PC-9 (cell line): ENCODE measurements at regions not wholly inside any gene's neighbourhood (a gene's known extent, or its start where the extent isn't known, plus 50 kb on each side); places are given as distances from the start of the nearest gene placed in this dataset.

Experiments used
- BruUV-seq: library from RNA; stranded (reverse); fragments of 400-500 nt; replicated peaks from 2 replicates; lab custom pipeline; 2021; lab: Mats Ljungman, UMichigan
- CTCF ChIA-PET: fragments of 300-600 bp; sonication (Branson Sonifier 250); formaldehyde crosslinking; loops from one replicate; lab custom pipeline; 2022; ENCODE audit warnings: antibody characterized with exemption; lab: Charles Lee
- POLR2A ChIA-PET: fragments of 300-600 bp; sonication (Branson Sonifier 250); formaldehyde crosslinking; loops from one replicate; lab custom pipeline; 2022; ENCODE audit warnings: antibody characterized with exemption; ENCODE audit not compliant: unreplicated experiment; lab: Charles Lee
- DNase-seq, 2 experiments: peaks; one replicate each; pipeline versions ENCODE4 v3.0.0 to v3.0.0-alpha.2; 2015 to 2022; ENCODE audit warnings: mixed read lengths in 1 of 2
- H2AFZ ChIP-seq: fragments of 200-600 bp; sonication (generic); 2 replicates; pipeline ENCODE4 v1.8.1; 2017; ENCODE audit warnings: antibody characterized with exemption
- H3F3A ChIP-seq: fragments of 200-600 bp; sonication (generic); 2 replicates; pipeline ENCODE4 v1.8.1; 2017; ENCODE audit warnings: antibody characterized with exemption, mild to moderate bottlenecking, low read depth; ENCODE audit not compliant: insufficient read depth
- H3K27ac ChIP-seq: fragments of 200-600 bp; sonication (generic); 2 replicates; pipeline ENCODE4 v1.6.1; 2016; ENCODE audit warnings: mixed run types
- H3K27me3 ChIP-seq: fragments of 200-600 bp; sonication (generic); 2 replicates; pipeline ENCODE4 v1.6.1; 2016; ENCODE audit warnings: low read depth, mixed run types; ENCODE audit not compliant: insufficient read depth
- H3K36me3 ChIP-seq: fragments of 200-600 bp; sonication (generic); 2 replicates; pipeline ENCODE4 v1.6.1; 2016; ENCODE audit warnings: low read depth, mixed run types
- H3K4me1 ChIP-seq: fragments of 200-600 bp; sonication (generic); replicated peaks from 2 replicates; pipeline ENCODE4 v1.6.1; 2016; ENCODE audit warnings: mixed run types; ENCODE audit not compliant: insufficient read depth
- H3K4me2 ChIP-seq: fragments of 200-600 bp; sonication (generic); 2 replicates; pipeline ENCODE4 v1.6.1; 2017; ENCODE audit warnings: mixed run types
- H3K4me3 ChIP-seq: fragments of 200-600 bp; sonication (generic); 2 replicates; pipeline ENCODE4 v1.6.1; 2016; ENCODE audit warnings: mixed run types
- H3K79me2 ChIP-seq: fragments of 200-600 bp; sonication (generic); 2 replicates; pipeline ENCODE4 v1.6.1; 2017; ENCODE audit warnings: low read depth, mixed run types
- H3K9me2 ChIP-seq: fragments of 200-600 bp; sonication (generic); 2 replicates; pipeline ENCODE4 v1.8.1; 2017; ENCODE audit warnings: mild to moderate bottlenecking; ENCODE audit not compliant: insufficient read depth
- H3K9me3 ChIP-seq: fragments of 200-600 bp; sonication (generic); 2 replicates; pipeline ENCODE4 v1.8.1; 2016; ENCODE audit warnings: low read depth; ENCODE audit not compliant: insufficient read depth
- H4K20me1 ChIP-seq: fragments of 200-600 bp; sonication (generic); 2 replicates; pipeline ENCODE4 v1.8.1; 2017; ENCODE audit not compliant: insufficient read depth
- CTCF ChIP-seq: fragments of 200-600 bp; sonication (generic); conservative IDR thresholded peaks from 2 replicates; pipeline ENCODE4 v1.6.1; 2017; ENCODE audit warnings: mixed run types, antibody characterized with exemption, mild to moderate bottlenecking, moderate library complexity
- EZH2 ChIP-seq: fragments of 200-600 bp; sonication (generic); IDR thresholded peaks from 2 replicates; pipeline ENCODE4 v1.8.0; 2017; ENCODE audit warnings: antibody characterized with exemption, low read depth
- intact Hi-C: fragments of 100-400 bp; cut with micrococcal nuclease; formaldehyde crosslinking; loops from one replicate; pipeline ENCODE4 v1.10.0; 2022; ENCODE audit not compliant: unreplicated experiment

- POLR2A ChIA-PET: no interaction called here
- H3K36me3 ChIP-seq: no peaks in the 10 kb centered on the region
- no peak overlapping the region for H2AFZ ChIP-seq
- H3K9me3 ChIP-seq: no peaks in the 10 kb centered on the region
- H3K27me3 ChIP-seq: no peaks in the 10 kb centered on the region
- no peak overlapping the region for H3K27ac ChIP-seq
- DNase-seq: no peak
- no peaks in the 10 kb centered on the region for H3K9me2 ChIP-seq
- H3K4me1 ChIP-seq: no peaks in the 10 kb centered on the region; the same call in 1 of the 2 replicates
- no peak overlapping the region for H3K4me3 ChIP-seq
- H3K4me2 ChIP-seq: no peak overlapping the region
- intact Hi-C loops: no loop called here
- H4K20me1 ChIP-seq: no peaks in the 10 kb centered on the region
- TF ChIP-seq CTCF: no peak
- no peak for TF ChIP-seq EZH2
- CTCF ChIA-PET: no interaction called here
- H3K79me2 ChIP-seq: no peaks in the 10 kb centered on the region
- no peaks in the 10 kb centered on the region for H3F3A ChIP-seq
- BruUV-seq: no TSS peak
Observed at GRCh38 chr5:148932355-148932935, 106.0 kb downstream of the ADRB2 start.

GRCh38 chr5:148933903-148934432 is 107.6 kb downstream of the ADRB2 start:
- no peak for TF ChIP-seq EZH2
- TF ChIP-seq CTCF: no peak
- Histone ChIP-seq H3K27me3 (no peaks in the 10 kb centered on the region), H3K9me3 (no peaks in the 10 kb centered on the region), H2AFZ (no peak overlapping the region), H3K4me2 (no peak overlapping the region), H3K79me2 (no peaks in the 10 kb centered on the region), H3K36me3 (no peaks in the 10 kb centered on the region), H3F3A (peaks cover 6% of the 10 kb centered on the region; the same call in 1 of the 2 replicates), H4K20me1 (no peaks in the 10 kb centered on the region), H3K9me2 (no peaks in the 10 kb centered on the region), H3K4me1 (no peaks in the 10 kb centered on the region; the same call in 1 of the 2 replicates), H3K4me3 (no peak overlapping the region), H3K27ac (no peak overlapping the region)
- BruUV-seq: no TSS peak
- no peak for DNase-seq
- ChIA-PET POLR2A (no interaction called here), CTCF (no interaction called here)
- intact Hi-C loops: no loop called here

- CTCF ChIA-PET: no interaction called here
- Histone ChIP-seq H3K36me3 (no peaks in the 10 kb centered on the region), H3K79me2 (no peaks in the 10 kb centered on the region), H4K20me1 (no peaks in the 10 kb centered on the region), H3K27ac (no peak overlapping the region), H3K27me3 (no peaks in the 10 kb centered on the region), H3K4me1 (peaks cover 7% of the 10 kb centered on the region), H2AFZ (no peak overlapping the region), H3K9me3 (no peaks in the 10 kb centered on the region), H3K4me2 (no peak overlapping the region), H3K4me3 (no peak overlapping the region), H3F3A (peaks cover 16% of the 10 kb centered on the region), H3K9me2 (no peaks in the 10 kb centered on the region)
- TF ChIP-seq CTCF (no peak), EZH2 (no peak)
- POLR2A ChIA-PET: no interaction called here
- no peak for DNase-seq
- no TSS peak for BruUV-seq
- intact Hi-C loops: no loop called here
Observed at GRCh38 chr5:148934895-148935400, 108.5 kb downstream of the ADRB2 start.
